Progenitor cell of endocrine pancreas (in vitro differentiated cells): ENCODE measurements at regions not wholly inside any gene's neighbourhood (a gene's known extent, or its start where the extent isn't known, plus 50 kb on each side); places are given as distances from the start of the nearest gene placed in this dataset.
"Not testable (repeated sequence)": the region's sequence is repeated elsewhere in the genome, so short reads cannot be mapped to it uniquely, and the experiment has no call there.

Experiments used
- DNase-seq: peaks from one replicate; pipeline ENCODE4 v3.0.0; 2021; ENCODE audit warnings: low spot score; ENCODE audit not compliant: unreplicated experiment
- H3K27ac Mint-ChIP-seq: 2 replicates; pipeline ENCODE4 v1.8.0; 2021; ENCODE audit warnings: mild to moderate bottlenecking, moderate library complexity, mixed read lengths
- H3K27me3 Mint-ChIP-seq: 2 replicates; pipeline ENCODE4 v1.8.0; 2021; ENCODE audit warnings: mixed read lengths
- H3K36me3 Mint-ChIP-seq: 2 replicates; pipeline ENCODE4 v1.8.0; 2022; ENCODE audit warnings: mixed read lengths; ENCODE audit not compliant: insufficient read depth
- H3K4me1 Mint-ChIP-seq: 2 replicates; pipeline ENCODE4 v1.8.0; 2021; ENCODE audit warnings: low read depth, mixed read lengths
- H3K4me3 Mint-ChIP-seq: 2 replicates; pipeline ENCODE4 v1.8.0; 2021; ENCODE audit warnings: low read depth, mild to moderate bottlenecking, moderate library complexity, mixed read lengths
- H3K9me3 Mint-ChIP-seq: 2 replicates; pipeline ENCODE4 v1.8.0; 2021; ENCODE audit warnings: low read depth, mixed read lengths
- CTCF ChIP-seq: fragments of 200-600 bp; sonication (generic); IDR thresholded peaks from one replicate; pipeline ENCODE4 v1.5.0; 2021; ENCODE audit warnings: antibody characterized with exemption, mild to moderate bottlenecking; ENCODE audit not compliant: unreplicated experiment

DNA sequence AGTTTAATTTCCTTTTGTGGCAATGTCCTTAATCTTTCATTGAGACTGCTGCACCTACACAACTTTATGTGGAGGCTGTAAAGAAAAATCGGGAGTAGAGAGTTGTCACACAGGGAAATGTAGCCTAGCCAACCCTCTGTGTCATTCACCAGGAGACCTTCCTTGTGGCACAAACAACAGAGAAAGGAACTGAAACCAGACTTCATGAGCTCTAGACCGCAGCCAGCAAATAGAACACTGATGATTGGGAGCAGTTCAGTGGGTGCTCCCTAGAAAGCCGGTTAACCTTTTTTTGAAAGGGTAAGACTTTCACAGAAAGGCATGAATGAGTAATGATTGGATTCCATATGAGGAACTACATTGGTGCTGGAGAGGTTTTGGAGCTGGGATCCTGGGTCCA, 1752.4 kb upstream of the CELF4 start:
- peaks cover 6% of the 10 kb centered on the region for H3K9me3 Mint-ChIP-seq
- peaks cover under 1% of the 10 kb centered on the region for H3K36me3 Mint-ChIP-seq
- H3K27me3 Mint-ChIP-seq: no peaks in the 10 kb centered on the region
- no peak for TF ChIP-seq CTCF
- H3K4me1 Mint-ChIP-seq: peaks cover 34% of the 10 kb centered on the region
- no peak overlapping the region for H3K27ac Mint-ChIP-seq
- DNase-seq: no peak
- no peak overlapping the region for H3K4me3 Mint-ChIP-seq

- Mint-ChIP-seq H3K27me3 (no peaks in the 10 kb centered on the region), H3K27ac (no peak overlapping the region), H3K4me3 (peak overlapping the region; percentile 40), H3K9me3 (peaks cover 15% of the 10 kb centered on the region), H3K36me3 (peaks cover 4% of the 10 kb centered on the region), H3K4me1 (peaks cover 27% of the 10 kb centered on the region)
- no peak for DNase-seq
- TF ChIP-seq CTCF: no peak
These were observed 1749.0 kb upstream of the CELF4 start for GRCh38 chr18:39314595-39314994.

DNA sequence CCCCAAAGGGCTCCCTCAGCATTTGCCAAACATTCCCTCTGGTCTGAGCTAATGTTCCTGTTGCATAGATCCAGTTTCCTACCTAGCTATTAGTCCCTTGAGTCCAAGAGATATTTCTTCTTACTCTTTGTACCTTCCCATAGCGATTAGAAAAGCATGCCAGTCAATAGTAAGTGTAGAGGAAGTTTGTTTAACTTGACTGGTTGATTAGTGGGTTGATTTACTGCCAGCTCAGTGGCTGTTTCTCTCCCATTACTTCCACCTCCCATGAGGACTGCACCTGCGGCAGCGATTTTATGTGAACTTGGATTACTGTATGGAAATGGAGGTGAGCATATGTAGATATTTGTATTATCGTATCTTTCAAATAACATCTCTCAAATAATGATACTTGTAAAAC, 1748.4 kb upstream of the CELF4 start:
- Mint-ChIP-seq H3K27me3 (no peaks in the 10 kb centered on the region), H3K36me3 (peaks cover 4% of the 10 kb centered on the region), H3K4me1 (peaks cover 27% of the 10 kb centered on the region), H3K4me3 (peak overlapping the region; percentile 25), H3K27ac (no peak overlapping the region), H3K9me3 (peaks cover 16% of the 10 kb centered on the region)
- no peak for TF ChIP-seq CTCF
- no peak for DNase-seq

DNA sequence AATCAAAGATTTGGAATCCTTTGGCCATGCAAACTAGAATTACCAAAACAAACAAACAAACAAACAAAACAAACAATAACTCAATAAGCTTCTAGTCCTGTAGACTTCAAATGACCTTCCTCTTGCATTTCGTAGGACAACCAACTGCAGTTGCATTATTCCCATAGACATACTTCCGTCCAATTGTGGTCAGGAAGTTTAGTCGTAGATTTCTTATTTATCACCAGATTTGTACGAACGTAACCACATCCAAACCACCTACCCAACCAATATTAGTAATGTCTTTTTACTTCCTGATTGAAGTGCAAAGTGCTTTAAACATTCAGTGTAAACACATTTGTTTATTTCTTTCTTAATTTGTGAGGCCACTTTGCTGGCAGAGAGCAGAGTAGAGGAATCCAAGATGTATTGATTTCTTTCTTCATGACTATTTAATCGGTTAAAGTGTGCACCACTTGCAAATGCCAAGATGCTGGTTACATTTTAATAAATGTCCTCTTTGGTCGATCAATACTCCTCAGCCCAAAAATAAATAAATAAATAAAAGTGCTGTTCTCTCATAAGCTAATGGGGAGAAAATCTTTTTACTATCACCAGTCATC, 1745.6 kb upstream of the CELF4 start:
- no peak overlapping the region for H3K4me3 Mint-ChIP-seq
- no peaks in the 10 kb centered on the region for H3K27me3 Mint-ChIP-seq
- H3K36me3 Mint-ChIP-seq: peaks cover 8% of the 10 kb centered on the region
- H3K27ac Mint-ChIP-seq: no peak overlapping the region
- peaks cover 22% of the 10 kb centered on the region for H3K9me3 Mint-ChIP-seq
- peaks cover 18% of the 10 kb centered on the region for H3K4me1 Mint-ChIP-seq
- TF ChIP-seq CTCF: no peak
- DNase-seq: no peak

DNA sequence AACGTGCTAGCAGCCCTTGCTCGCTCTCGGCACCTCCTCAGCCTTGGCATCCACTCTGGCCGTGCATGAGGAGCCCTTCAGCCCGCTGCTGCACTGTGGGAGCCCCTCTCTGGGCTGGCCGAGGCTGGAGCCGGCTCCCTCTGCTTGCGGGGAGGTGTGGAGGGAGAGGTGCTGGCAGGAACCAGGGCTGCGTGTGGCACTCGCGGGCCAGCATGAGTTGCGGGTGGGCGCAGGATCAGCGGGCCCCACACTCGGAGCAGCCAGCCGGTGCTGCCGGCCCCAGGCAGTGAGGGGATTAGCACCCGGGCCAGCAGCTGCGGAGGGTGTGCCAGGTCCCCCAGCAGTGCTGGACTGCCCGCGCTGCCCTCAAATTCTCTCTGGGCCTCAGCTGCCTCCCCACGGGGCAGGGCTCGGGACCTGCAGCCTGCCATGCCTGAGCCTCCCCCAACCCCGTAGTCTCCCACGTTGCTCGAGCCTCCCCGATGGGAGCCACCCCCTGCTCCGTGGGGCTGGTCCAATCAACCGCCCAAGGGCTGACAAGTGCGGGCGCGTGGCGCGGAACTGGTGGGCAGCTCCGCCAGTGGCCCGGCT, 1743.4 kb upstream of the CELF4 start:
- DNase-seq, H3K4me3 Mint-ChIP-seq, H3K36me3 Mint-ChIP-seq: not testable (repeated sequence)

DNA sequence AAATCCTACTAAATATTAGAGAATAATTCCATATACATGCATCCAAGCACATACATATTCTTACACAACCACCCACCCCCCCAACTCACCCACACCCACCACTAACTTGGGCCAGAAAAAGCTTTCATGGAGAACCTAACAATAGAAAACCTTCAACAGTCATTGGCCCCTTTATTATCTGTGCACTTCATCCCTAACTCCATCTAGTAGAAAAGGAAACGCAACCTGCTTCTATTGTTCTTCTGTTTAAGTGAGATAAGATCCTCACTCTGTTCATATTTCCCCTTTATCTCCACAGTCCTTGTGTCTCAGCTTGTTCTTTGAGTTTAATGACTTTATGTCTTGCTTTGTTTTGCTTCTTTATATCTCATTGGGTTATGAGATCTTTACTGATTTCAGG, 1740.2 kb upstream of the CELF4 start:
- TF ChIP-seq CTCF: no peak
- no peak overlapping the region for H3K27ac Mint-ChIP-seq
- no peak overlapping the region for H3K4me3 Mint-ChIP-seq
- peaks cover 14% of the 10 kb centered on the region for H3K9me3 Mint-ChIP-seq
- no peaks in the 10 kb centered on the region for H3K4me1 Mint-ChIP-seq
- no peak for DNase-seq
- no peaks in the 10 kb centered on the region for H3K27me3 Mint-ChIP-seq
- H3K36me3 Mint-ChIP-seq: peaks cover 5% of the 10 kb centered on the region

More for the DNA sequence above, 1743.4 kb upstream of the CELF4 start:
- H3K4me1 Mint-ChIP-seq, H3K27ac Mint-ChIP-seq, H3K27me3 Mint-ChIP-seq: not testable (repeated sequence)
- H3K9me3 Mint-ChIP-seq: peaks cover 22% of the 10 kb centered on the region
